OCI-LY7 (cell line): ENCODE measurements at regions not wholly inside any gene's neighbourhood (a gene's known extent, or its start where the extent isn't known, plus 50 kb on each side); places are given as distances from the start of the nearest gene placed in this dataset.

Experiments
- CTCF ChIP-seq: fragments of 200-600 bp; sonication (generic); conservative IDR thresholded peaks from 2 replicates; pipeline ENCODE4 v1.5.1; 2014; ENCODE audit warnings: mild to moderate bottlenecking, antibody characterized with exemption, low read length, moderate library complexity, mixed read lengths
- EZH2phosphoT487 ChIP-seq: fragments of 200-600 bp; sonication (generic); IDR thresholded peaks from 2 replicates; pipeline ENCODE4 v1.6.1; 2018; ENCODE audit warnings: low read depth, borderline replicate concordance, mild to moderate bottlenecking, mixed run types, antibody characterized with exemption, low read length, moderate library complexity, mixed read lengths

DNA sequence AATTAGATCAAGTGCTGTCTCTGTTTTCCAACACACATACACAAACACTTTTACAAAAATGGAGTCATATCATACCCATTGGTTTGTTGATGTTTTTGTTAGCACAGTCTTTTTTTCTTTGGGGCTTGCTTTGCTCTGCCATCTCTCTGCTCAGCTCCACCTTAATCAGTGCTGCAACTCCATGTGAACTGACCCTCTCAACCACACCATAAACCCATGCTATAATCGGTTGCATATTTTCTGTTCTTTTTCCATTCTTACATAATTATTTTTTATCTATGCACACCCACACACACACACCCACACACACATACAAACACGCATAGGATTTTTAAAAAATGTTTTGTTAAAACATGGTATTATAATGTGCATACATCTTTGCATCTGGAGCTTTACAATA is 91.0 kb upstream of the CDH13 start:
- no peak for TF ChIP-seq CTCF
- no peak for TF ChIP-seq EZH2phosphoT487
